ENCODE measurements at regions not wholly inside any gene's neighbourhood (a gene's known extent, or its start where the extent isn't known, plus 50 kb on each side); places are given as distances from the start of the nearest gene placed in this dataset.

- no peak for TF ChIP-seq CTCF (IDR thresholded peaks at IDR 0.05; ENCODE audit: insufficient read depth, low read depth, low read length, missing control alignments)
- no peak for DNase-seq (ENCODE audit: low read depth)
- no peak overlapping the region for H3K4me3 ChIP-seq (ENCODE audit: low read length)
These were observed 102.9 kb upstream of the TSHZ2 start for GRCh38 chr20:52869276-52869675.

- no peak for DNase-seq (ENCODE audit: low read depth)
- no peak for TF ChIP-seq CTCF (IDR thresholded peaks at IDR 0.05; ENCODE audit: insufficient read depth, low read depth, low read length, missing control alignments)
These were observed 104.9 kb upstream of the TSHZ2 start for GRCh38 chr20:52867305-52867704.

GRCh38 chr20:52864916-52865605 is 107.1 kb upstream of the TSHZ2 start:
- TF ChIP-seq CTCF (IDR thresholded peaks at IDR 0.05; ENCODE audit: insufficient read depth, low read depth, low read length, missing control alignments) = no peak
- no peak overlapping the region for H3K4me3 ChIP-seq (ENCODE audit: low read length)
- peak; percentile 31 for DNase-seq (ENCODE audit: low read depth)

More at GRCh38 chr20:52867305-52867704, 104.9 kb upstream of the TSHZ2 start:
- no peak overlapping the region for H3K4me3 ChIP-seq (ENCODE audit: low read length)

- H3K4me3 ChIP-seq (ENCODE audit: low read length) = no peak overlapping the region
- TF ChIP-seq CTCF (IDR thresholded peaks at IDR 0.05; ENCODE audit: insufficient read depth, low read depth, low read length, missing control alignments) = no peak
- peak; percentile 69 for DNase-seq (ENCODE audit: low read depth)
These were observed 112.8 kb upstream of the TSHZ2 start for GRCh38 chr20:52859156-52859876.

GRCh38 chr20:52852714-52853113 is 119.4 kb upstream of the TSHZ2 start:
- no peak for TF ChIP-seq CTCF (IDR thresholded peaks at IDR 0.05; ENCODE audit: insufficient read depth, low read depth, low read length, missing control alignments)
- H3K4me3 ChIP-seq (ENCODE audit: low read length) = no peak overlapping the region
- DNase-seq (ENCODE audit: low read depth) = no peak

GRCh38 chr20:52847731-52848359 is 124.3 kb upstream of the TSHZ2 start:
- DNase-seq (ENCODE audit: low read depth) = peak; percentile 78
- no peak for TF ChIP-seq CTCF (IDR thresholded peaks at IDR 0.05; ENCODE audit: insufficient read depth, low read depth, low read length, missing control alignments)
- no peak overlapping the region for H3K4me3 ChIP-seq (ENCODE audit: low read length)

Measured in epithelial cell of esophagus (primary cell).